Endometrial microvascular endothelial cells (primary cell): ENCODE measurements at regions not wholly inside any gene's neighbourhood (a gene's known extent, or its start where the extent isn't known, plus 50 kb on each side); places are given as distances from the start of the nearest gene placed in this dataset.

Source experiments
- in situ Hi-C: cut with HindIII; loops from 2 replicates; pipeline ENCODE4 v1.10.0; 2017; ENCODE audit warnings: low sequenced_read_pairs, low pct_unique_long_range_greater_than_20kb; ENCODE audit errors: inconsistent ontology term

DNA sequence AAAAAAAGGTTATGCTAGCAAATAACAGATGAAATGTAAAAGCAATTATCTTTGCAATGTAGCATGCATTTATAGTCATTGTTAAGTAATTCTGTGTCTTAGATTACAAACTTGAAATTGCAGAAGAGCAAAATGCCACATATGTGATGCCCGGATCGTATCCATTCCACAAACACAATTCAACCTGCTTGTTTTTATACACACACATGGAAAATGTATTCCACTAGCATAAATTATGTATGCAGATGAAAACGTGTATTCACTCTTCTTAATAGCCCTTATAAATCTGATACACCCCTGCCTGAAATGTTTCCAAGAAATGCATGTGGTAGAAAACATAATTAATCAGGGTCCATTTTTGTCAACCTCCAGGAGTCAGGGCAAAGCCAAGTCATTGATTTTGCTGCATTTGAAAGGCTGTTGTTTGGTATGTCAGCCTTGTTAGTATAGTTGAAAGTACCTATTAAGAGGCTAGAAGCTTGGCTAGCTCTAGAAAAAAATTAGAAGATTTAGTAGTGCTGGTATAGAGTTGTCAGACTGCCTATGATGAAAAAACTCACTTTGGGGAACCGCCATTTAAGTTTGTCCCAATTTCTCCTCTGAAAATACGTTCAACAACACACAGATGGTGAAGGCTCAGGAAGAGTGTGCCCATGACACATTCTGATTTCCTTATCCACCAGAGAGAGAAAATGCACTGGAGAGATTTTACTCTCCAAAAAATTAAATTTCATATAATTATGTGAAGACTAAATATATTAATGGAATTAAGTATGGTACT, 69.2 kb upstream of the TMC3 start:
- in situ Hi-C loops = no loop called here

DNA sequence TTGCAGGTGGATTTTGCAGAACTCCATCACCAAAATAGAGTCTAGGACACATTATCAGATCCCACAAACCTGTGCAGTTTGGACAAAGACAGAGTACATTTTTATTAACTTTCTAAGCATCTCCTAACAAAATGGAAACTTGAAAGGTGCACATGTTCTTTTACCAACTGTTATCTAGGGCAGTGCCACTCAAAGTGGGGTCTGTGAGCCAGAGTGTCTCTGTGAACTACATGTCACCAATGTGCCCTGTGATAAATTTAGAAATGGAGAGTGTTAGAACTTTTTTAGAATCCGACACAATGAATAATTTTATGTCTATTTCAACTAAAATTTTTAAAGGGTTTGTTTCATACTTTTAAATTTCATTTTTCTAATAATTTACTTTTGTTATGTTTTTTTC, 68.4 kb upstream of the TMC3 start:
- in situ Hi-C loops = no loop called here

DNA sequence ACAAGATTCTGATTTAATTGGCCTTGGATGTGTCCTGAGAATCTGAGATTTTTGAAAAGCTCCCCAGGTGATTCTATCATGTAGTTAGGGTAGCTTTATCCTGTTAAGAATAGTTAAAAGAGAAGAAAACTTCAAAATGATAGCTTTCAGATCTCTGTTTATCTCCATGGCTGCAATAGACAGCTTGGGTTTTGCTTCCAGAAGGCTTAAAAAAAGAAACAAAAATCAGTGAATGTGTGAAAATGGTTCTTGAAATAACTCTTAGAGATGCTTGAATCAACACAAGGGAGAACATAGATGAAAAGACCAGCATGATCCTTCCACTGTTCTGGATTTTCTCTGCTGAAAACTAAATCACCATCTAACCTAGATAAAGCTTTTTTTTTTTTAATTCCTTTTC, 60.8 kb upstream of the TMC3 start:
- in situ Hi-C loops = no loop called here

DNA sequence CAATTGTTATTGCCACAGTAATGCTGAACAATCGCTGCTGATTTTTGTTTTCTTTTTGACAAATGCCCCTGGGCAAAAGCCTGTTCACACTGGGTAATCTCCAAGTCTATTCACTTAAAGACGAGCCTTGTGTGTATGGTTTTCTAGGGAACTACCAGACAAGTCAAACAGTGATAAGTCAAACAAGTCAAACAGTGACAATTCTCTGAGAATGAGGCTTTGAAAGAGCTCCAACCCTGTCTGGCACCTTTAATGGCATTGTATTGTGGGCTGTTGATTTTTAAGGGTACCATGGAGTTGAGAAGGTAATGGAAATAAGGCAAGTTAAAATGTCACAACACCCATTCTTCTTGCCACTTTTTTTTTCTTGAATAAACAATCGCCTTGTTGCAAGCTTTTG, 59.4 kb upstream of the TMC3 start:
- in situ Hi-C loops = no loop called here

DNA sequence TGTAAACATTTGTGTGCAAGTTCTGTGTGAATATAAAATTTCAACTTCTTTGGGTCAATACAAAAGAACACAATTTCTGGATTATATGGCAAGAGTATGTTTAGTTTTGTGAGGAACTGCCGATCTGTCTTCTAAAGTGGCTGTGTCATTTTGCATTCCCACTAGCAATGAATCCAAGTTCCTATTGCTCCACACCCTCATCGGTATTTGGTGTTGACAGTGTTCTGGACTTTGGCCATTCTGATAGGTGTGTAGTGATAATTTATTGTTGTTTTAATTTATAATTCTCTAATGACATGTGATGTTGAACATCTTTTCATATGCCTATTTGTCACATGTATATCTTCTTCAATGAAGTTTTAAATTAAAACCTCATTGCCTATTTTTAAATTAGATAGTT, 58.2 kb upstream of the TMC3 start:
- in situ Hi-C loops = no loop called here

DNA sequence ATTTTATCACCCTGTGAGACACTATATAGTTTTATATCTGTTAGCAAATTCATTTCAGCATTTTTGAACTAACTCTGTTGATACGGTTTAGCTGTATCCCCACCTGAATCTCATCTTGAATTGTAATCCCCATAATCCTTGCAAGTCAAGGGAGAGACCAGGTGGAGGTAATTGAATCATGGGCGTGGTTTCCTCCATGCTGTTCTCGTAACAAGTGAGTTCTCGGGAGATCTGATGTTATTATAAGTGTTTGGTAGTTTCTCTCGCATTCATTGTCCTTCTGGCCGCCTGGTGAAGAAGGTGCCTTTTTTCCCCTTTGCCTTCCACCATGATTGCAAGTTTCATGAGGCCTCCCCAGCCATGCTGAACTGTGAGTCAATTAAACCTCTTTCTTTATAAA, 53.2 kb upstream of the TMC3 start:
- in situ Hi-C loops = no loop called here

DNA sequence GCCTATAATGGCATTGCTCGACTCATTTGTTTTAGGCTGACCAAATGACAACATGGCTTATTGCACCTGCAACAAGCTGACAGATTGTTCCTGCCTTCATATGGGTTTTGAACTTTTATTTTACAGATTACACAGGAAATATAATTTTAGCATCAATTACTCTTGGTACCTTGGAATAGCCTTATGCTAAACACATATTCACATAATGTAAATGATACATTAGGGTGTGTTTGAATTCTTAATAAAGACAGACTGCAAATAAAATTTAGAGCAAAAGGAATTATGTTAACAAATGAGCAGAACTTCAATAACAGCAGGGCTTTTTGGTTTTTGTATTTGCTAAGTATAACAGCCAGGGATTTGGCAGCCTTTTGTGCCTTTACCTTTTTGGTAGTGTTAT, 51.9 kb upstream of the TMC3 start:
- in situ Hi-C loops = no loop called here
